Naive thymus-derived CD4-positive, alpha-beta T cell (primary cell): ENCODE measurements at regions not wholly inside any gene's neighbourhood (a gene's known extent, or its start where the extent isn't known, plus 50 kb on each side); places are given as distances from the start of the nearest gene placed in this dataset.
A peak's percentile ranks its signal among the peaks of the same experiment; 100 is the strongest.

Experiments
- ATAC-seq: fragments of 150-1000 bp; cut with Tn5 transposase; 2 replicates; pipeline ENCODE4 v1.10.0; 2021; ENCODE audit warnings: mild to moderate bottlenecking, moderate library complexity
- CTCF ChIA-PET: fragments of 350-600 bp; sonication (Branson Sonifier 250); formaldehyde crosslinking; loops from one replicate; lab custom pipeline; 2021; ENCODE audit warnings: antibody characterized with exemption; lab: Charles Lee
- POLR2A ChIA-PET: fragments of 350-600 bp; sonication (Branson Sonifier 250); formaldehyde crosslinking; loops from one replicate; lab custom pipeline; 2021; ENCODE audit warnings: antibody characterized with exemption, inconsistent platforms; lab: Charles Lee
- DNase-seq, 9 donors: peaks; one replicate each; pipeline versions ENCODE4 v3.0.0 to v3.0.0-alpha.2; 2020 to 2022; ENCODE audit warnings: mixed read lengths in 1 of 9
- H3K27ac ChIP-seq: one replicate; pipeline ENCODE4 v1.7.0; 2013; ENCODE audit warnings: mild to moderate bottlenecking, low read depth, low read length, moderate library complexity
- H3K27me3 ChIP-seq, 2 donors: one replicate each; pipeline ENCODE4 v1.7.0; 2013; ENCODE audit warnings: low read length in 2 of 2, mild to moderate bottlenecking in 2 of 2, moderate library complexity in 2 of 2; ENCODE audit not compliant: control insufficient read depth in 2 of 2, insufficient read depth in 2 of 2
- H3K36me3 ChIP-seq, 3 experiments: 1 replicate in 2 of 3; 2 replicates in 1 of 3; pipeline ENCODE4 v1.7.0; 2013; ENCODE audit warnings: low read length in 3 of 3, mild to moderate bottlenecking in 3 of 3, moderate library complexity in 1 of 3; ENCODE audit not compliant: insufficient read depth in 3 of 3, control insufficient read depth in 2 of 3
- H3K4me1 ChIP-seq, 2 donors: one replicate each; pipeline ENCODE4 v1.7.0; 2013; ENCODE audit warnings: low read length in 2 of 2, mild to moderate bottlenecking in 2 of 2, moderate library complexity in 1 of 2; ENCODE audit not compliant: control insufficient read depth in 2 of 2, insufficient read depth in 2 of 2
- H3K4me3 ChIP-seq: 2 replicates; pipeline ENCODE4 v1.7.0; 2013; ENCODE audit warnings: mild to moderate bottlenecking, low read length
- H3K9me3 ChIP-seq, 3 experiments: 1 replicate in 2 of 3; 2 replicates in 1 of 3; pipeline ENCODE4 v1.7.0; 2013; ENCODE audit warnings: low read length in 3 of 3; ENCODE audit not compliant: control insufficient read depth in 2 of 3
- H3K27ac Mint-ChIP-seq, 9 donors: one replicate each; pipeline ENCODE4 v1.8.0; 2020 to 2022; ENCODE audit warnings: mixed read lengths in 9 of 9, mild to moderate bottlenecking in 8 of 9, moderate library complexity in 5 of 9, inconsistent platforms in 2 of 9
- H3K27me3 Mint-ChIP-seq, 5 donors: one replicate each; pipeline ENCODE4 v1.8.0; 2021 to 2022; ENCODE audit warnings: mixed read lengths in 5 of 5, mild to moderate bottlenecking in 1 of 5
- H3K36me3 Mint-ChIP-seq, 5 donors: one replicate each; pipeline ENCODE4 v1.8.0; 2020 to 2022; ENCODE audit warnings: mixed read lengths in 5 of 5, mild to moderate bottlenecking in 3 of 5, inconsistent platforms in 1 of 5
- H3K4me1 Mint-ChIP-seq, 7 donors: one replicate each; pipeline ENCODE4 v1.8.0; 2020 to 2022; ENCODE audit warnings: mixed read lengths in 7 of 7, mild to moderate bottlenecking in 3 of 7, inconsistent platforms in 1 of 7
- H3K4me3 Mint-ChIP-seq, 10 donors: one replicate each; pipeline ENCODE4 v1.8.0; 2020 to 2022; ENCODE audit warnings: mild to moderate bottlenecking in 10 of 10, mixed read lengths in 10 of 10, moderate library complexity in 6 of 10, inconsistent platforms in 2 of 10
- H3K9me3 Mint-ChIP-seq, 11 donors: one replicate each; pipeline ENCODE4 v1.8.0; 2020 to 2022; ENCODE audit warnings: mixed read lengths in 11 of 11, mild to moderate bottlenecking in 4 of 11, inconsistent platforms in 1 of 11, moderate library complexity in 1 of 11
- intact Hi-C, 2 donors: fragments of 100-400 bp; cut with micrococcal nuclease; formaldehyde crosslinking; loops; one replicate each; pipeline ENCODE4 v1.15.1; 2023

GRCh38 chr17:33858682-33859081 lies 396.4 kb upstream of the CCL2 start:
- Histone ChIP-seq H3K36me3 (no peaks in the 10 kb centered on the region), H3K4me3 (no peak overlapping the region), H3K27ac (no peak overlapping the region), H3K9me3 (no peaks in the 10 kb centered on the region), H3K27me3 (no peaks in the 10 kb centered on the region), H3K4me1 (no peaks in the 10 kb centered on the region)
- Mint-ChIP-seq H3K4me3 (no peak overlapping the region), H3K9me3 (peaks cover 0 to 1% (median 0%) of the 10 kb centered on the region in 11 donors), H3K4me1 (no peaks in the 10 kb centered on the region), H3K27ac (no peak overlapping the region), H3K27me3 (peaks cover 0 to 37% (median 19%) of the 10 kb centered on the region in 5 donors), H3K36me3 (no peaks in the 10 kb centered on the region)
- DNase-seq (no peak), ATAC-seq (no peak)
- ChIA-PET CTCF (no interaction called here), POLR2A (no interaction called here)
- intact Hi-C loops: no loop called here

- no peak for ATAC-seq
- H3K4me3 Mint-ChIP-seq: no peak overlapping the region
- peaks cover 8 to 33% (median 24%) of the 10 kb centered on the region in 5 donors for H3K27me3 Mint-ChIP-seq
- H3K36me3 Mint-ChIP-seq: no peaks in the 10 kb centered on the region
- no peak for DNase-seq
- POLR2A ChIA-PET: no interaction called here
- no peaks in the 10 kb centered on the region for H3K36me3 ChIP-seq
- no peaks in the 10 kb centered on the region for H3K9me3 ChIP-seq
- H3K27ac ChIP-seq: no peak overlapping the region
- H3K4me1 ChIP-seq: no peaks in the 10 kb centered on the region
- intact Hi-C loops: no loop called here
- no peaks in the 10 kb centered on the region for H3K4me1 Mint-ChIP-seq
- H3K9me3 Mint-ChIP-seq: peaks cover 0 to 4% (median 0%) of the 10 kb centered on the region in 11 donors
- no peak overlapping the region for H3K4me3 ChIP-seq
- no peak overlapping the region for H3K27ac Mint-ChIP-seq
- H3K27me3 ChIP-seq: peaks cover 0 to 3% of the 10 kb centered on the region in 2 donors
- CTCF ChIA-PET: no interaction called here
Measured at GRCh38 chr17:33862772-33863602, 392.1 kb upstream of the CCL2 start.

- Histone ChIP-seq H3K9me3 (no peaks in the 10 kb centered on the region), H3K27ac (no peak overlapping the region), H3K27me3 (peaks cover 0 to 4% of the 10 kb centered on the region in 2 donors), H3K36me3 (no peaks in the 10 kb centered on the region), H3K4me1 (no peaks in the 10 kb centered on the region), H3K4me3 (no peak overlapping the region)
- Mint-ChIP-seq H3K27ac (no peak overlapping the region), H3K4me3 (no peak overlapping the region), H3K9me3 (peaks cover 0 to 4% (median 0%) of the 10 kb centered on the region in 11 donors), H3K27me3 (peaks cover 8 to 28% (median 25%) of the 10 kb centered on the region in 5 donors), H3K36me3 (no peaks in the 10 kb centered on the region), H3K4me1 (no peaks in the 10 kb centered on the region)
- DNase-seq: no peak
- ChIA-PET CTCF (no interaction called here), POLR2A (no interaction called here)
- intact Hi-C loops: no loop called here
- no peak for ATAC-seq
Measured at GRCh38 chr17:33864758-33865229, 390.3 kb upstream of the CCL2 start.

GRCh38 chr17:33868899-33869298 lies 386.2 kb upstream of the CCL2 start:
- H3K9me3 Mint-ChIP-seq: peaks cover 0 to 3% (median 0%) of the 10 kb centered on the region in 11 donors
- ChIA-PET CTCF (no interaction called here), POLR2A (no interaction called here)
- H3K36me3 Mint-ChIP-seq: no peaks in the 10 kb centered on the region
- no peak overlapping the region for H3K27ac ChIP-seq
- no peak for DNase-seq
- peaks cover 0 to 4% of the 10 kb centered on the region in 2 donors for H3K27me3 ChIP-seq
- no peak overlapping the region for H3K4me3 ChIP-seq
- peaks cover 10 to 48% (median 26%) of the 10 kb centered on the region in 5 donors for H3K27me3 Mint-ChIP-seq
- intact Hi-C loops: no loop called here
- no peaks in the 10 kb centered on the region for H3K4me1 ChIP-seq
- no peak overlapping the region for H3K27ac Mint-ChIP-seq
- ATAC-seq: no peak
- H3K36me3 ChIP-seq: no peaks in the 10 kb centered on the region
- H3K4me1 Mint-ChIP-seq: no peaks in the 10 kb centered on the region
- no peak overlapping the region for H3K4me3 Mint-ChIP-seq
- H3K9me3 ChIP-seq: no peaks in the 10 kb centered on the region

GRCh38 chr17:33870936-33871335 lies 384.1 kb upstream of the CCL2 start:
- ATAC-seq: no peak
- no peak for DNase-seq
- CTCF ChIA-PET: no interaction called here
- no peaks in the 10 kb centered on the region for H3K9me3 ChIP-seq
- intact Hi-C loops: no loop called here
- no peak overlapping the region for H3K27ac ChIP-seq
- H3K27me3 ChIP-seq: peaks cover 0 to 4% of the 10 kb centered on the region in 2 donors
- Mint-ChIP-seq H3K4me1 (no peaks in the 10 kb centered on the region), H3K36me3 (no peaks in the 10 kb centered on the region), H3K27ac (no peak overlapping the region), H3K4me3 (no peak overlapping the region), H3K9me3 (peaks cover 0 to 5% (median 0%) of the 10 kb centered on the region in 11 donors), H3K27me3 (peaks cover 8 to 54% (median 30%) of the 10 kb centered on the region in 5 donors)
- H3K4me1 ChIP-seq: no peaks in the 10 kb centered on the region
- H3K36me3 ChIP-seq: no peaks in the 10 kb centered on the region
- no peak overlapping the region for H3K4me3 ChIP-seq
- POLR2A ChIA-PET: no interaction called here

GRCh38 chr17:33871720-33872540 lies 383.2 kb upstream of the CCL2 start:
- intact Hi-C loops: no loop called here
- Mint-ChIP-seq H3K4me3 (no peak overlapping the region), H3K4me1 (no peaks in the 10 kb centered on the region), H3K27ac (peak overlapping the region in 1 of 9 donors; percentile 51), H3K9me3 (peaks cover 0 to 5% (median 0%) of the 10 kb centered on the region in 11 donors), H3K27me3 (peaks cover 4 to 56% (median 26%) of the 10 kb centered on the region in 5 donors), H3K36me3 (no peaks in the 10 kb centered on the region)
- Histone ChIP-seq H3K4me3 (no peak overlapping the region), H3K9me3 (no peaks in the 10 kb centered on the region), H3K27ac (no peak overlapping the region), H3K36me3 (no peaks in the 10 kb centered on the region), H3K4me1 (no peaks in the 10 kb centered on the region), H3K27me3 (peaks cover 0 to 4% of the 10 kb centered on the region in 2 donors)
- ATAC-seq: no peak
- no peak for DNase-seq
- POLR2A ChIA-PET: no interaction called here
- CTCF ChIA-PET: no interaction called here
